KMS-11 (cell line): ENCODE measurements at regions not wholly inside any gene's neighbourhood (a gene's known extent, or its start where the extent isn't known, plus 50 kb on each side); places are given as distances from the start of the nearest gene placed in this dataset.

Experiments used
- H2AFZ ChIP-seq: fragments of 200-600 bp; sonication (generic); 2 replicates; pipeline ENCODE4 v1.6.1; 2016; ENCODE audit warnings: antibody characterized with exemption, mixed run types, low read depth
- H3K27ac ChIP-seq: fragments of 200-600 bp; sonication (generic); 2 replicates; pipeline ENCODE4 v1.6.1; 2016; ENCODE audit warnings: mild to moderate bottlenecking, mixed run types
- H3K27me3 ChIP-seq: fragments of 200-600 bp; sonication (generic); 2 replicates; pipeline ENCODE4 v1.6.1; 2017; ENCODE audit warnings: mild to moderate bottlenecking, low read depth, mixed run types, moderate library complexity; ENCODE audit not compliant: insufficient read depth
- H3K36me3 ChIP-seq: fragments of 200-600 bp; sonication (generic); 2 replicates; pipeline ENCODE4 v1.6.1; 2017; ENCODE audit warnings: mild to moderate bottlenecking, mixed run types; ENCODE audit not compliant: insufficient read depth
- H3K4me1 ChIP-seq: fragments of 200-600 bp; sonication (generic); 2 replicates; pipeline ENCODE4 v1.6.1; 2016; ENCODE audit warnings: mild to moderate bottlenecking, low read depth, mixed run types; ENCODE audit not compliant: poor library complexity, severe bottlenecking
- H3K4me2 ChIP-seq: fragments of 200-600 bp; sonication (generic); 2 replicates; pipeline ENCODE4 v1.7.0; 2016; ENCODE audit warnings: mild to moderate bottlenecking, mixed run types
- H3K4me3 ChIP-seq: fragments of 200-600 bp; sonication (generic); IDR thresholded peaks from 2 replicates; pipeline ENCODE4 v1.6.1; 2017; ENCODE audit warnings: low read depth, low read length, mixed read lengths; ENCODE audit not compliant: insufficient read depth
- H3K79me2 ChIP-seq: fragments of 200-600 bp; sonication (generic); 2 replicates; pipeline ENCODE4 v1.6.1; 2016; ENCODE audit warnings: low read depth, mixed run types; ENCODE audit not compliant: insufficient read depth
- H3K9ac ChIP-seq: fragments of 200-600 bp; sonication (generic); 2 replicates; pipeline ENCODE4 v1.6.1; 2016; ENCODE audit warnings: mild to moderate bottlenecking, mixed run types
- H4K20me1 ChIP-seq: fragments of 200-600 bp; sonication (generic); 2 replicates; pipeline ENCODE4 v1.6.1; 2016; ENCODE audit warnings: mild to moderate bottlenecking, mixed run types; ENCODE audit not compliant: insufficient read depth
- CTCF ChIP-seq: fragments of 200-600 bp; sonication (generic); conservative IDR thresholded peaks from 2 replicates; pipeline ENCODE4 v1.6.1; 2017; ENCODE audit warnings: low read depth, mild to moderate bottlenecking, antibody characterized with exemption, low read length, moderate library complexity, mixed read lengths

GRCh38 chr5:40412771-40413170 lies 266.9 kb upstream of the PTGER4 start:
- Histone ChIP-seq H2AFZ (no peak overlapping the region), H4K20me1 (no peaks in the 10 kb centered on the region), H3K4me1 (no peaks in the 10 kb centered on the region), H3K27me3 (no peaks in the 10 kb centered on the region), H3K9ac (no peak overlapping the region), H3K27ac (no peak overlapping the region), H3K4me2 (no peak overlapping the region), H3K79me2 (no peaks in the 10 kb centered on the region), H3K4me3 (no peak overlapping the region), H3K36me3 (no peaks in the 10 kb centered on the region)
- no peak for TF ChIP-seq CTCF

- H3K4me2 ChIP-seq = no peak overlapping the region
- TF ChIP-seq CTCF = no peak
- no peaks in the 10 kb centered on the region for H4K20me1 ChIP-seq
- H3K27me3 ChIP-seq = no peaks in the 10 kb centered on the region
- H3K79me2 ChIP-seq = no peaks in the 10 kb centered on the region
- peaks cover 10% of the 10 kb centered on the region for H3K4me1 ChIP-seq
- H3K4me3 ChIP-seq = no peak overlapping the region
- no peak overlapping the region for H3K9ac ChIP-seq
- no peaks in the 10 kb centered on the region for H3K36me3 ChIP-seq
- no peak overlapping the region for H2AFZ ChIP-seq
- no peak overlapping the region for H3K27ac ChIP-seq
Measured at GRCh38 chr5:40410964-40411635, 268.6 kb upstream of the PTGER4 start.

GRCh38 chr5:40410231-40410861 lies 269.4 kb upstream of the PTGER4 start:
- Histone ChIP-seq H3K4me1 (peaks cover 18% of the 10 kb centered on the region), H3K36me3 (no peaks in the 10 kb centered on the region), H4K20me1 (no peaks in the 10 kb centered on the region), H3K4me3 (no peak overlapping the region), H3K27me3 (no peaks in the 10 kb centered on the region), H3K27ac (no peak overlapping the region), H2AFZ (no peak overlapping the region), H3K9ac (no peak overlapping the region), H3K79me2 (no peaks in the 10 kb centered on the region), H3K4me2 (no peak overlapping the region)
- no peak for TF ChIP-seq CTCF

GRCh38 chr5:40409601-40410000 lies 270.1 kb upstream of the PTGER4 start:
- Histone ChIP-seq H2AFZ (no peak overlapping the region), H3K36me3 (no peaks in the 10 kb centered on the region)

More at GRCh38 chr5:40409601-40410000, 270.1 kb upstream of the PTGER4 start:
- TF ChIP-seq CTCF = no peak
- Histone ChIP-seq H3K27me3 (no peaks in the 10 kb centered on the region), H3K4me1 (peaks cover 25% of the 10 kb centered on the region), H3K4me3 (no peak overlapping the region), H3K9ac (no peak overlapping the region), H3K79me2 (no peaks in the 10 kb centered on the region), H4K20me1 (no peaks in the 10 kb centered on the region), H3K4me2 (no peak overlapping the region), H3K27ac (no peak overlapping the region)
